Duodenal mucosa (tissue), 2 donors: ENCODE measurements at regions not wholly inside any gene's neighbourhood (a gene's known extent, or its start where the extent isn't known, plus 50 kb on each side); places are given as distances from the start of the nearest gene placed in this dataset.

ENCODE experiments used
- H3K27ac ChIP-seq: one replicate; pipeline ENCODE4 v1.7.0; 2013; ENCODE audit warnings: low read depth, low read length
- H3K27me3 ChIP-seq, 2 donors: one replicate each; pipeline ENCODE4 v1.7.0; 2013; ENCODE audit warnings: low read length in 2 of 2, control low read depth in 1 of 2; ENCODE audit not compliant: insufficient read depth in 2 of 2, control insufficient read depth in 1 of 2
- H3K36me3 ChIP-seq, 2 donors: one replicate each; pipeline ENCODE4 v1.7.0; 2013; ENCODE audit warnings: low read length in 2 of 2, control low read depth in 1 of 2; ENCODE audit not compliant: insufficient read depth in 2 of 2, control insufficient read depth in 1 of 2
- H3K4me1 ChIP-seq, 2 donors: one replicate each; pipeline ENCODE4 v1.7.0; 2013; ENCODE audit warnings: low read length in 2 of 2, control low read depth in 1 of 2; ENCODE audit not compliant: insufficient read depth in 2 of 2, control insufficient read depth in 1 of 2
- H3K4me3 ChIP-seq, 2 donors: one replicate each; pipeline ENCODE4 v1.7.0; 2013; ENCODE audit warnings: low read length in 2 of 2, low read depth in 1 of 2
- H3K9ac ChIP-seq, 2 donors: one replicate each; pipeline ENCODE4 v1.7.0; 2013; ENCODE audit warnings: low read length in 2 of 2, low read depth in 1 of 2
- H3K9me3 ChIP-seq, 2 donors: one replicate each; pipeline ENCODE4 v1.7.0; 2013; ENCODE audit warnings: low read length in 2 of 2, control low read depth in 1 of 2; ENCODE audit not compliant: control insufficient read depth in 1 of 2

DNA sequence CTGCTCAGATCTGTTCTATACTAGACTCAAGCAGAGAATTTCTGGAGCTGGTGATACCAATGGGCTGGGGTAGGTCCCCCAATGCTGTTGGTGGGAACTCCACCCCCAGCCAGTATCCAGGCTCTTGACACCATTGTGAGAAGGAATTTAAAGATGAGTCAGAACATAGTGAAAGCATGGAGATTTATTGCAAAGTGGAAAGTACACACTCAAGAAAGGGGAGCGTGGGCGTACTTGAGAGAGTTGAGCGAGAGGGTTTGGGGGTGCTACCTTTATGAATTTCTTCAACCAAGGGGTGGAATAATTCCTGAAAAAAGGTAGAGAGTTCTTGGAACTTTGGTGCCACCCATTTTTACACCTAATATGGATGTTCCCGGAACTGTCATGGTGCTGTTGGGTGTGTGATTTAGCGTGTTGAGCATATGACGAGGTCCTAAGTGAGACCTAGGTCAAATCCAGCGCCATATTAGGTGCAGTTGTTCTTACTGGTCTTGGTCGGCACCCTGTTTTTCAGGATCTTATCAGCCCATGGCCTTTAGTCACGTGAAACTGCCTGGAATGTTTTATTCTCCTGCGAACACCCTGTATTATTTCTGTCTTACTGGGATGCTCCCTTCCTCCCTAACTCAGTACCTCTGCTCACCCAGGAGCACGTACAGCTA lies 122.0 kb upstream of the AHR start:
- no peaks in the 10 kb centered on the region for H3K9me3 ChIP-seq
- peaks cover 0 to 10% of the 10 kb centered on the region in 2 donors for H3K4me1 ChIP-seq
- no peak overlapping the region for H3K9ac ChIP-seq
- H3K27ac ChIP-seq: no peak overlapping the region
- no peaks in the 10 kb centered on the region for H3K36me3 ChIP-seq
- no peaks in the 10 kb centered on the region for H3K27me3 ChIP-seq
- no peak overlapping the region for H3K4me3 ChIP-seq

DNA sequence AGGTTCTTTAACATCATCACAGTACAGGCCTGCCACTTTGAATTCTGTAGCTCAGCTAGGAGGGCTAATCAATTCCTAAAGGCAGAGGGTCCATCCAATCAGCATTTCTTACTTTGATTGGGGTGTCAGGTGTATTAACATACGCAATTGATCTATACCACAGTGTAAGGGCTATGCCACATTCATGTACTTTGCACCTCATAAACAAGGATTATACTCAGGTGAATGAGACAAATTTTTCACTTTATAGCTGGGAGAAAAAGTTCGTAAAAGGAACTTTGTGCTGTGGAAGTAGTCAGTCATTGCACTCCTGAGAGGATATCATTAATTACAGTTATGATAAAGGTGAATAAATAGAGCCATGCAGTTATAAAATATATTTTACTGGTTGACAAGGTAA lies 119.9 kb upstream of the AHR start:
- no peak overlapping the region for H3K4me3 ChIP-seq
- H3K9me3 ChIP-seq: no peaks in the 10 kb centered on the region
- H3K36me3 ChIP-seq: no peaks in the 10 kb centered on the region
- H3K9ac ChIP-seq: no peak overlapping the region
- peaks cover 0 to 10% of the 10 kb centered on the region in 2 donors for H3K4me1 ChIP-seq
- H3K27me3 ChIP-seq: no peaks in the 10 kb centered on the region
- H3K27ac ChIP-seq: no peak overlapping the region

GRCh38 chr7:17181482-17181881 lies 117.0 kb upstream of the AHR start:
- Histone ChIP-seq H3K27ac (no peak overlapping the region), H3K9me3 (no peaks in the 10 kb centered on the region)

GRCh38 chr7:17183630-17184328 lies 114.7 kb upstream of the AHR start:
- H3K9me3 ChIP-seq: no peaks in the 10 kb centered on the region
- H3K4me3 ChIP-seq: no peak overlapping the region
- H3K4me1 ChIP-seq: peaks cover 9 to 26% of the 10 kb centered on the region in 2 donors
- H3K36me3 ChIP-seq: no peaks in the 10 kb centered on the region
- H3K27me3 ChIP-seq: no peaks in the 10 kb centered on the region
- no peak overlapping the region for H3K9ac ChIP-seq
- H3K27ac ChIP-seq: no peak overlapping the region

More at GRCh38 chr7:17181482-17181881, 117.0 kb upstream of the AHR start:
- H3K9ac ChIP-seq: no peak overlapping the region
- H3K4me3 ChIP-seq: no peak overlapping the region
- no peaks in the 10 kb centered on the region for H3K27me3 ChIP-seq
- H3K4me1 ChIP-seq: peaks cover 9 to 24% of the 10 kb centered on the region in 2 donors
- no peaks in the 10 kb centered on the region for H3K36me3 ChIP-seq

DNA sequence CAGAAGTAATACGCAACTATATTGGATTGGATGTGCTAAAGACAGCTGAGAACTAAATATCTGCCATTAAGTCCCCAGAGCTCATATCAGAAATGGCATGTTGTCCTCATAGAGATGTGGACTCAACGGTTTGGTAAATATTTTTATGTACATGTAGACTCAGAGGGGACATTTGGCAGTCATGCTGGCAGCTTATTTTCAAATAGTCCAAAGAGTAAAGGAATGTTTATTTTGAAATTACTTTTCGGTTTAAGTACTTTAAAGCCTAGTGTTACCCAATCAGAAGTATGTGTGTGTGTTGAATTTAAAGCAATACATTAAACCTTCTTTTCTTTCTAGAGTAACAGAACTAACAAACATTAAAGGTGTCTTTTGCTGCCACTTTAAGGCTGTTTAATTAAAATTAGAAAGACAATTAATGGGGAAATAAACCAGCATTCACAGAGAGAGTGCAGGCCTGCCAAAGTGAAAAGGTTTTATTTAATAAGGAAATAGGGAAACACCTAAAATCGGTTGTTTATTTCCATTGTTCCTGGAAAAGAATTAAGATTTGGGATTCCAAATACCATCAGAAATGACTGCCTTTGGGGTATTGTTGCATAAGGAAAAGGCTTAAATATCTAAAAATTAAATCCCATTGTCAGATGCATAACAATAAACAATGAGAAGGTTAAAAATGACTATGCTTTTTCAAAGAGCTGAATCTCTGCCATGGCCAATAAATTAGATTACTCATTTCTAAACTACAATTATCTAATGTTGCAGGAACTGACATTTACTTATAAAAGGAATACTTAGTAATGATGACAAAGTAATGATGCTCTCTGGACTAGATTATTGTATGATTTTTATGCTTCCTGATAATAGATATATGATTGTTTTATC lies 113.4 kb upstream of the AHR start:
- H3K27me3 ChIP-seq: no peaks in the 10 kb centered on the region
- no peaks in the 10 kb centered on the region for H3K9me3 ChIP-seq
- no peaks in the 10 kb centered on the region for H3K36me3 ChIP-seq
- no peak overlapping the region for H3K4me3 ChIP-seq
- peaks cover 9 to 21% of the 10 kb centered on the region in 2 donors for H3K4me1 ChIP-seq
- no peak overlapping the region for H3K9ac ChIP-seq
- no peak overlapping the region for H3K27ac ChIP-seq

DNA sequence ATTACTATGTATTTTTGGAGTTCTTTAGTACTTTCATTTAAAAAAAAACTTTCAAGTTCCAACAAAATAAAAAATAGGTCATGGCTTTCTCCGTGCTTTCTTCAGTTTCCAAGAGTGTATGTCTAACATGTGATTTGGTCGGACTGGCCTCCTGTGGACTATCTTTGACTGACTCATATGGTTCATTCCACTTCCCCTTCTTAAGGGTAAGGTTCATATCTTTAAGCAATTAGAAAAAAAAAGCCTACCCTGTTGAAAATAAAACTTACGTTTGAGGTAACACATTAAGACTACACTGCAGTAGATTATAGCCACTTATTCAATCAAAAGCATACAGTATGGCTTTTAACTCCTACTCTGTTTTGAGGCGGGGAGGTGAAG lies 112.8 kb upstream of the AHR start:
- H3K27ac ChIP-seq: no peak overlapping the region
- H3K36me3 ChIP-seq: no peaks in the 10 kb centered on the region
- no peak overlapping the region for H3K9ac ChIP-seq
- H3K9me3 ChIP-seq: no peaks in the 10 kb centered on the region
- H3K27me3 ChIP-seq: no peaks in the 10 kb centered on the region
- peaks cover 9 to 21% of the 10 kb centered on the region in 2 donors for H3K4me1 ChIP-seq
- H3K4me3 ChIP-seq: no peak overlapping the region

GRCh38 chr7:17186745-17187530 lies 111.5 kb upstream of the AHR start:
- Histone ChIP-seq H3K36me3 (no peaks in the 10 kb centered on the region), H3K4me3 (no peak overlapping the region), H3K9ac (no peak overlapping the region), H3K4me1 (peaks cover 9 to 21% of the 10 kb centered on the region in 2 donors), H3K27ac (no peak overlapping the region), H3K27me3 (no peaks in the 10 kb centered on the region), H3K9me3 (no peaks in the 10 kb centered on the region)

DNA sequence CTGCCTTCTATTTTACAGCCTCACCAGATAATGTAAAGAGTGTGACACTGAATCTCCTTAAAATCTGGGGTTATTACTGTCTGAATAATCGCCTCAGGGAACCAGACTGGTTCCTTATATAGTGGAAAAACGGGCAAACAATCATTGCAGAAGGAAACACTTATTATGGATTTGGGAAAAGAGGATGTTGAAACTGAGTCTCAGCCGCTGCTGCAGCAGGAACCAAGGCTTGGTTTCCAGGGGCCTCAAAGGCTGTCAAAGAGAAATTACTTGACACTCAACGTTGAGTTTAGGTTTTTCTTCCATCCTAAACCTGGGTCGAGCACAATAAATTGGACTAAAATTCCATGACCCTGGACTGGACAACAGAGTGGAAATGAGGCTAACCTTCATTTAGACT lies 103.8 kb upstream of the AHR start:
- Histone ChIP-seq H3K36me3 (no peaks in the 10 kb centered on the region), H3K9me3 (no peaks in the 10 kb centered on the region), H3K27ac (no peak overlapping the region), H3K9ac (no peak overlapping the region), H3K27me3 (no peaks in the 10 kb centered on the region), H3K4me1 (no peaks in the 10 kb centered on the region), H3K4me3 (no peak overlapping the region)

DNA sequence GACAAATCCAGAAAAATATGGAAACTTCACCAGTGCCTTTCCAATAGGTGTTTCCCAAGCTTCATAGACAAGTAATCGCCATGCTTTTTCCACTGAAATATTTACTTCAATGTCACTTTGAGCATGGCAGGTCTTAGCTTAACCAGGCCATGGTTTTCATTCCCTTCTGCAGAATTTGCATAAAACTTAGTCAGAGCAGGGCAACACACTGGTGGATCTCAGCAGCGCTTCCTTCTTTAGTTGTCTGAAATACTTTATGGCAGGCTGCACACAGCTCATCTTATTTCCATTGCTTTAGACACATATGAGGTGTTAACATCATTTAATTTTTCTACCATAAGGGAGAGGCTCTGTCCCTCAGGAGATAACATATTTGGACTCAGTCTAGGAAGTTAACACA lies 102.9 kb upstream of the AHR start:
- Histone ChIP-seq H3K27me3 (no peaks in the 10 kb centered on the region), H3K4me1 (no peaks in the 10 kb centered on the region), H3K27ac (no peak overlapping the region), H3K36me3 (no peaks in the 10 kb centered on the region), H3K4me3 (no peak overlapping the region), H3K9me3 (no peaks in the 10 kb centered on the region), H3K9ac (no peak overlapping the region)
